ENCODE measurements at regions not wholly inside any gene's neighbourhood (a gene's known extent, or its start where the extent isn't known, plus 50 kb on each side); places are given as distances from the start of the nearest gene placed in this dataset.
A peak's percentile ranks its signal among the peaks of the same experiment; 100 is the strongest.
"Not testable (repeated sequence)": the region's sequence is repeated elsewhere in the genome, so short reads cannot be mapped to it uniquely, and the experiment has no call there.

DNA sequence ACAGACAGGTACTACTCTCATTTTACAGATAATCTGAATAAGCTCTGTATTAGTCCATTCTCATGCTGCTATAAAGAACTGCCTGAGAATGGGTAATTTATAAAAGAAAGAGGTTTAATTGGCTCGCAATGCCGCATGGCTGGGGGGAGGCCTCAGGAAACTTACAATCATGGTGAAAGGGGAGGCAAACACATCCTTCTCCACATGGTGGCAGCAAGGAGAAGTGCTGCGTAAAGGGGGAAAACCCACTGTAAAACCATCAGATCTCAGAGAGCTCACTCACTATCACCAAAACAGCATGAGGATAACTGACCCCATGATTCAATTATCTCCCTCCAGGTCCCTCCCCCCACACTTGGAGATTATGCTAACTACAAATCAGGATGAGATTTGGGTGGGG is 254.4 kb downstream of the KCNE4 start:
- no peak for DNase-seq

DNA sequence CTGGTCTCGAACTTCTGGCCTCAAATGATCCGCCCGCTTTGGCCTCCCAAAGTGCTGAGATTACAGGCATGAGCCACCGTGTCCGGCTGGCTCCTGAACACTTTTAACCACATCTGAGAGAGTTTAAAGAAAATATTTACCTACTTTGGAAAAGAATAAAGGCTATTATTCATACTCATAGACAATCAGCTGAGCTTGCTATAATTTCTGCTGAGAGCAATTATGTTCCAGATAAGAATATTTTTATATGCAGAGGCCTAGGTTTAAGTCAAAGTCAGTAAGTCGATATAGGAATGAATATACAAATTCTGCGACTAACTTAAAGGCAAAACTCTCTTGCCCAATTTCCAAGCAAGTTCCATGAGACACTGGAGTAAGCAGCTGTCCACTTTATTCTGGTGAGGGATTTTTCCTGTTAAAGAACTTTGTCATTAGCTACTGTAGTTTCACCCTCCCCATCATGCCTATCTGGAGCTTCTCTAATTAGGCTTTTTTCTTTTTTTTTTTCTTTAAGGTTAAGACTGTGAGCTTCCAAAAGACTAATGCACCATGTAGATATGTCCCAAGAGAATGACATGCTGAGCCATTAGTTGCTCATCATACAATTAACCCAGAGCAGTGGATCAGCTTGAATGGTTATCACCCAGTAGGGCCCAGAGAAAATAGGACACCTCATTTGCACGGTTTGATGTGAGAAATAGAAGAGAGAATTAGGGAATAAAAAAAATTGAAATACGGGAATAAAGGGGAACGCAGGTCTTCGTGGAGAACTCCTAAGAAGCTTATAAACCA is 260.1 kb downstream of the KCNE4 start:
- no peak for DNase-seq

DNA sequence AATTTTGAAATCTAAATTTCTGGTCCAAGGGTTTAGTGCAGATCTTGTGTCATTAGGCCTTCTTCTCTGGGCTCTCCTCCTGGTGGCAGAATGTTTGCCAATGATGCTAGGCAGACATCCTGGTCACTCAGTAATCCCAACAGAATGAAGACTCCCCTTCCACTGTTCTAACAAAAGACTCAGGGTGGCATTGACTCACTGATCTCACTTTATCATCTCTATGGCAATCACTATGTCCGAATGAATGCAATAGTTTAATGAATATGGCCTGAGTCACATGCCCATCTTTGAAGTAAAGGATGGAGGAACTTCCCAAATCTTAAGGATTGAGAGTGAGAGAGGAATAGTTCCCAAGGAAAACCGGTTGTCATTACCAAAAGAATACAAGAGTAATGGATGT is 261.1 kb downstream of the KCNE4 start:
- no peak for DNase-seq

DNA sequence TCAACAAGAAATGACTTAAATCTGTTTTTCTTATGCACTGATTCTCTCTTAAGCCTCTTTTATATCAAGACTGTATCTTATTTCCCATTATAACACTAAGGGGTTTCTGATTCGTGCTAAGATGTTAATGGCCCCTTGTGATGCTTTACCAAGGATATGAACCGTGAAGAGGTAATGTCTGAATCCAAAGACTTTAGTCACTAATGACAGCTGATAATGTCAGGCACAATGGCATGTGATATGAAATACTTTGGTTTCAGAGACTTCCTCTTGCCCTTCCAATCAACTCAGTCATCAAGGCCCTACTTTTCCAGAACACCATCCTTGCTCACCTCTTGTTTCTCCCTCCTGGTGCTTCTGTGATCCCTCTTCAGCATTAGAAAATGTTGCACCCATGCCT is 262.8 kb downstream of the KCNE4 start:
- DNase-seq = no peak

DNA sequence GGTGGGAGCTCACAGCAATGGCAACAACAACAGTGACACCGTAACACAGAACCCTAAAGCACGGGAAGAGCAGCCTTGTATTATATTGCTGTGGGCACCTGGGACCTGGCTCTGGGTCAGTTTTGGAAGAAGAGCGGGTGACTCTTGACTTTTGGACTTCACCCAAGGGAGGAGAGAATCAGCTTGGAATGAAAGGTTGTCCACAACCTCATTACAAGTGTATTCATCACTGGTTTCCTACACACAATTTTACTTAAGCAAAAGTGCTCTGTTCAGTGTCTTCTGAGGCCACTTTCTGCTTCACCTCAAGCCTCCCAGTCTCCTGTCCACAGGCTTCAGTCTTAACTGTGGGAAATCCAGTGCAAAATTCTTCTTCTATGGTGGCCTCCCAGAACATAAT is 263.8 kb downstream of the KCNE4 start:
- no peak for DNase-seq

DNA sequence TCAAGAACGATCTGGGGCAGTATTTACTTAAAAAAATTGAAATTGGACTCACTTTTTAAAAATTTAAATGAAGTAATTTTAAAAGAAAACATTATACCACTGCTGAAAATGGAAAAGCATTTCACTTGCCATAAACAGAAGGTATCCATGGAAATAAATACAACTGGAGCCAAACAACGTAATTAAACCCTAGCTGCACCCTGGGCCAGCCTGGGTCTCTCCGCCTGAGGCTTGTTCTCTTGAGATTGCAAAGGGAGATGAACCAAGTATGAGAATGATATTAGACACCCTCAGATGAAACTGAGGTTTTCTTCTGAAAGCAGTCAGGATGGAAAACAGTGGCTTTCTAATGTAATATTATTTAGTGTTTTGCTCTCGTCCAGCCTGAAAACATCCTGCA is 264.4 kb downstream of the KCNE4 start:
- DNase-seq = no peak

DNA sequence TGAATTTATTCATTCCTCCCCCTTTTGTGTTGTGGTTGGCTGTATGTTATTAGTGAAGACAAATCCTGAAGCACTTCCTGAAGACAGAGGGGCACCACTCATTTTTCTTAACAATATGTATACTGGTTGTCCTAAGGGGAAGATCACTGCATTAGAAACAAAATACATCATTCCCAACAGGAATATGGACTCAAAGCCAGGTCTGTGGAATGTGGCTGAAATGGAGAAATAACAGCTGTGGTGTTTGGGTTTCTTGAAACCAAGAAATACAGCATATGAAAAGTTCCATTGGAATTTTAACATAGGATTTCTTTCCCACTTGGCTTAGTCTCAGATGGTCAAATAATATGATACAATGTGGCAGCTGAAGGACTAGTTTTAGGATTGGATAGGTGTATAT is 267.6 kb downstream of the KCNE4 start:
- no peak for DNase-seq

DNA sequence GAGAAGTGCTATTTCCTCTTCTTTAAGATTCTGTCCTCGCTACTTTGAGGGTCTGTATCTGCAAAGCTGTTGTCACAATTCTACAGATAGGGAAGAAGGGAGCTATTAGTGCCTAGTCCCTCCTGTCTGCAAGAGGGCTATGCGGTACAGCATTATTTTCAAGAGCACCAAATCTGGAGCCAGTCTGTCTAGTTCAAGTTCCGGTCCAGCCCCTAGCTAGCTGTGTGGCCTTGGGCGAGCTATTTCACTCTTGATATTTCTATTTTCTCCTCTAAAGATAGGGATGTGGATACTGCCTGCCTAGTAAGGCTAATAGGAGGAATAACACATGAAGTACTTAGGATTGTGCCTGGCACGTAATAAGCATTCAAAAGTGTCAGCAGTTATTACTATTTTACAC is 272.4 kb downstream of the KCNE4 start:
- DNase-seq = no peak

DNA sequence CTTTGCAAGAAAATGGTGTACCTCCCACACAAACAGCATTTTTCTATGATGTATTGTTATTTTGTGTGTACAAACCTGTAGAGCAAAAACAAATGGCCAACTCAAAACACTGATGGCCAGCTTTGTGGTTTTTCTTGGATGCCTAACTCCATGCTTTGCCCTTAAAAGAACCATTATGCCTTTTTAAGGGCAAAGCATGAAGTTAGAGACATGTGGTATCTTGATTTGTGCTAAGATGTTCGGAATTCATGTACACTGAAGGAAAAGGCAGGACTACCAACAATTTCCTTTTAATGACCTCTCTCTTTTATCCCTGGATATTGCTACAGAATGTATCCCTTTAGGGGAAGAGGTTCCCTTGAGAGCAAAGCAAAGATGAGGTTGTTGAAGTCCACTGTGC is 273.6 kb downstream of the SCG2 start:
- no peak for DNase-seq

DNA sequence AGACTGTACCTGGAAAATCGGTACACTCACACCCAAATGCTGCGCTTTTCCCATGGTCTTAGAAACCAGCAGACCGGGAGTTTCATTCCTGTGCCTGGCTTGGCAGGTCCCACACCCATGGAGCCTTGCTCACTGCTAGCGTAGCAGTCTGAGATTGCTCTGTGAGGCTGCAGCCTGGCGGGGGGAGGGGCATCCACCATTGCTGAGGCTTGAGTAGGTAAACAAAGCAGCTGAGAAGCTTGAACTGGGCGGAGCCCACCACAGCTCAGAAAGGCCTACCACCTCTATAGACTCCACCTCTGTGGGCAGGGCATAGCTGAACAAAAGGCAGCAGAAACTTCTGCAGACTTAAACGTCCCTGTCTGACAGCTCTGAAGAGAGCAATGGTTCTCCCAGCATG is 271.4 kb downstream of the SCG2 start:
- DNase-seq = not testable (repeated sequence)

DNA sequence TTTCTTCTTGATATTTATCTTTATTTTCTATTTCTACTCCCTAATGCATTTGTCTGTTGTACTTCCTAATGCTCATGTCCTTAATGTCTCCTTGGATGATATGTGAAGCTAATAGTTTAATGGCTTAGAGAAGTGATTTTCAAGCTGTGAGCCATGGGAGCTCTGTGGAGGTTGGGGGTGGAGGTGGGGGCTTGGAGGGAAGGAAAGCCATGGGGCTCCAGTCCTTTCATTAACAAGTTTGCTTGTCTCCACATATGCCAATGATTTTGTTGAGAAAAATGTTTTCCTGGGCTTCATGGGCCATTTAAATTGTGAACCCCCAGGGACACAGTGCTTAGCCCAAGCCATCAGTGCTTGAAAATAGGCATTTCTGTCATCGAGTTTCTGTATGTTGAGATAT is 264.1 kb downstream of the SCG2 start:
- DNase-seq = no peak

DNA sequence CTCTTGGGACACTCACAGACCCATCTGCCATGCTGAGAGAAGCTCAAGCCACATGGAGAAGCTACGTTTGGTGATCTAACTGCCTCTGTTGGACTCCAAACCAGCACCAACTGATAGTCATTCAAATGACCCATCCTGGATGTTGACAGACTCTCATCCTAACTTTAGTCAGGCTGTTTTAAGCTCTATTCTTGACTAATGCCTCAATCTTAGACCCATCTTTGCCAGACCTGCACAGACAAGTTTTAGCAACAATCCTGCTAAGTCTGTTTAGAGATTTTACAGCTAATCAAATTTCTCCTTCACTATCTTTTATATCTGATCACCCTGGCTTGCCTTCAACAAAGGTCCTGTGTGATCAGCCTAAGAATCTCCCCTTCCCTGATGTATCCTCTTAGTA is 245.1 kb downstream of the SCG2 start:
- no peak for DNase-seq

DNA sequence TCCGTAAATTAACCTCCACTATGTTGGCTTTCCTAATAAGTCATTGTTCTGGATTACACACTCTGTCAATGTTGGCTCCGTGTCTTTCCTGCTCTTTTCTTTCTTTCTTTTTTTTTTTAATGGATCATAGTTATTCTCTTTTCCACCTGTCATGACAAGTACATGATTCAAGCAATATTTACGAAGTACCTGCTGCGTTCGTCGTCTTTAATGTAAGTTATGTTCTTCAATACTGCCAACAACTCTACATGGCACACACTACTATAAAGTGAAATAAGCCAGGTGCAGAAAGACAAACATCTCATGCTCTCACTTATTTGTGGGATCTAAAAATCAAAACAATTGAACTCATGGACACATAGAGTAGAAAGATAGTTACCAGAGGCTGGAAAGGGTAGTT is 239.1 kb downstream of the SCG2 start:
- peak; percentile 5 for DNase-seq

DNA sequence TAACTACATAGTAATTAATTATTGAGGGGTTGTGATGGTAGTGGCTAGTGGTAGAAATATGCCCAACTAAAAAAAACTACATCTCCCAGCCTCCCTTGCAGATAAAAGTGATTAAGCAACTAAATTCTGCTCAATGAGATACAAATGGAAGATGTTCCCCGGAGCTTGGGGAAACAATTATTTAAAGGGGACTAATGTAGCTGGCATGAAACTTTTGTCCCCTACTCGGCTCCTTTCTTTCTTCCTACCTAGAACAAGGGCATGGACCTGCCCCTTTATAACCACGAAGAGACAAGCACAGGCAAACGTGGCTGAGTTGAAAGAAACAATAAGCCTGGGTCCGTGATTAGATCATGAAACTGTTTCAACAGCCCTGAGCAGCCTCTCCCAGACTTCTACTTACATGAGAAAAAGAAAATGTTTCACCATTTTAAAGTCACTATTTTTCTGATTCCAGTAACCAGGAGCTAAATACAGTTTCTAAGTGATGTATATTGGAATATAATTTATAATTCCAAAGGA is 236.9 kb downstream of the SCG2 start:
- no peak for DNase-seq

DNA sequence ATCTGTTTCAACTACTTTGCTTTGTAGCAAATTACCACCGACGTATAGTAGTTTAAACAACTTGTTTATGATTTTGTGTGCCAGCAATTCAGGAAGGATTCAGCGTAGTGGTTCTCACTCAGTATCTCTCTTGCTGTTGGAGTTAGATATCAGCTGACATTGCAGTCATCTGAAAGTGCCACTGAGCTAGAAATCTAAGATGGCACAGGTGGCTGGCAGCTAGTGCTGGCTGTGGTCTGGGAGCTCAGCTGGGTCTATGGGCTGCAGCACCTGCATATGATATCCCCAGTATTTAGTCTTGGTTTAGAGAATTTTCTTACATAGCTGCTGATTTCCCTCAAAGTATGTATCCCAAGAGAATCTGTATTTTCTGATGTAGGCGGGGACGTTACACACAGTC is 235.6 kb downstream of the SCG2 start:
- DNase-seq = no peak

DNA sequence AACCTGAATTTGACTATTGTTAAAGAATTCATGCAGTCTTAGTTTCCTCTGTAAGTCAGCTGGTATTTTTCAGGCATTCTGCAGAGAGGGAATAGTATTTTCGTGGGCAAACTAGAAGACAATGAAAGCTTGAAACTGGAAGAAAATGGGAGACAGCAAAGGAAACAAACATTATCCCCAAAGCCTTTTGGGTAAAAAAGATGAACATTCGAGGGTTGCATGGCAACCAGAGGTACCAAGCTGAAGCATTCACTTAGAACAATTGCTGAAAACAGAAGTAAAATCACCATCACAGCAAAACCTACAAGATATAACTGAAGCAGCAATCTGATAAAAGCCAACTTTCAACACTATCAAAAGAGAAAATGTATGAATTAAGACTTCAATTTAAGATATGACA is 233.7 kb downstream of the SCG2 start:
- DNase-seq = no peak

DNA sequence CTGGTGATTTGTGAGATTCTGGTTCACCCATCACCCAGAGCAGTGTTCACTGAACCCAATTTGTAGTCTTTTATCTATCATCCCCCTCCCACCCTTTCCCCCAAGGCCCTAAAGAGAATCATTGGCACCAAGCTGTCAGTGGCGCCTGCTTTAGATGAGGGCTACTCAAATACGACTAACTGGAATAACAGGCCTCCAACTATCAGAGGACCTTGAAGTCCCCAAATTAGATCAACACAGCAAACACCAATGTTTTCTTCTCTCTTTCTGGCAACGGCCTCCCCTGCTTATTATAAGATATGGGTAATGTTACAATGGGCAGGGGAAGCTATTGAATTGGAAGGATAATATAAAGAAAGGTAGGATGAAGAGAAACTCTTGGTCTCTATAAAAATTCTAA is 232.3 kb downstream of the SCG2 start:
- no peak for DNase-seq

DNA sequence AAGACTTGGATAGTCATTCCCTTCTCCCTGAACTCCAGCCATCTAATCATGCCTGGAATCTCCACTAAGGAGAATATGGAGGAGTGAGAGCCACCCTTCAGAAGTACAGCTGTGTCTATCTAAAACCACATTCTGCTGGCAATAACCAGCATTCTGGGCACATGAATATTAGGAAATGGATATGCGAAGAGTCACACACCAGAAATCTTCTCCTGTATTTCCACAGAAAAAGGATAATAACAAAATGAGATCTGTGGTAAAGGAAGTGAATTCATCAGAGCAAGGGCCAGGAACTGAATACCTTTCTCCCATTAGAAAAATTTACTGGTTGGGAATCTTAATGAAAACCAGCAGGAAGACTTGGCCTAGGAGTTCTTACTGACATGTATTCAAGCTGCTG is 218.8 kb downstream of the SCG2 start:
- no peak for DNase-seq

DNA sequence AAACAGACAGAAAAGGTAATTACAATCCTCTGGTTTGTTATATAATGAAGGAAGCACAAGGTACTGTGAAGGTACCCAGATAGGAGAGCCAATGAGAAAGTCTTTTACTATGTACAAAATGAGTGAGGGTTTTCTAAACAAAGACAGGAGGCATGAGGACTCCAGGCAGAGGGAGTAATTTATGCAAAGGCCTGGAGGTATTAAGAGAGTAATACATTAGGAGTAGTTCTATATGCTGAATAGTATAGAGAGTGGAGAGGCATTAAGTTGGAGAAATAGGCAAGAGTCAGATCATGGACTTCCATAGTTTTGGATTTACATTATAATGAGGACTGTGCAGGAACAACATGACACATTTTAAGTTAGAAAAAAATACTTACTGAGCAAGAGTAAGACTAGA is 216.0 kb downstream of the SCG2 start:
- DNase-seq = no peak

DNA sequence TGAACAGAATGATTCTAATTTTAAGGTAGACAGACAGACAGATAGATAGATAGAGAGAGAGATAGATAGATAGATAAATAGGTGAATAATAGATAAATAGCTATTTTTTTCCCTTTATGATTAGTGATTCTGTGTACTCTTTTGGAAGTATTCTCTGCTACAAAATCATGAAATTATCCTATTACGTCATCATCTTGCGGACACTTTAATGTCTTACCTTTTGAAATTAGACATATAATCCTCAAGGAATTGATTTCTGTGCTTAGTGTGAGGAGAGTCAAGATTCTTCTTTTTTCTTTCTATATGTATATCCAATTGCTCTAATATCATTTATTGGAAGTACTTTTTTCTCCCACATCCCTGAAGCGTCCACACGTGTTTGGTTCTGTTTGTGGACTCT is 215.2 kb downstream of the SCG2 start:
- DNase-seq = no peak

DNA sequence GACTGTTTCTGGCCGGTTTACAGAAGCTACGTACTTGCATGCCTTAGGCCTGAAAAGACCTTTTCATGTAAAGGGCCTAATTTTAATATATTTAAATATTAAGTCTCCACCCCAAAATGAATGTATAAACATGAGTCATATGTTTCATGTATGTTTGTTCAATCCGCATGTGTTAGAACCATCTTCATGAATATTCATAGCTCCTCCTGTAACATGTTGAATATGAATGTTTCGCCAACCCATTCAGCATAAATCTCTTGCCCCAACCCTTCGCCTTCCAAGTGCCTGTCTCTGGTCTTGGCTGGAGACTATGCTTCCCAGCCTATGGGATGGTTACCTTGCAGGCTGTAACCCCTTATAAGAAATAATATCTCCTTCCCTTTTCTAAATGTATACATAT is 212.5 kb downstream of the SCG2 start:
- DNase-seq = no peak

DNA sequence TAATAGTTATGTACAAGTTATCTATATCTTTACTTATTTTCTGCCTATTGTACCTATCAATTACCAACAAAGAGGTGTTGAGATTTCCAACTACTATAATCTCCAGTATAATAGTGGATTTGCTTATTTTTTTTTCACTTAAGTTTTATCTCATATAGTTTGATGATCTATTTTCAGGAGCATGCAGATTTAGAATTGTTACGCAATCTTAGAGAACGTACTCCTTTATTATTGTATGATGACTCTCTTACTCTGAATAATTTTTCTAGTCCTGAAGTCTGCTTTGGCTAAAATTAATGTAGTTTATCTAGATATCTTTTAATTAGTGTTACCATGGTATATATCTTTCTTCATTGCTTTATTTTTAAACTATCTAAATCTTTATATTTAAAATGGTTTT is 205.2 kb downstream of the SCG2 start:
- no peak for DNase-seq

DNA sequence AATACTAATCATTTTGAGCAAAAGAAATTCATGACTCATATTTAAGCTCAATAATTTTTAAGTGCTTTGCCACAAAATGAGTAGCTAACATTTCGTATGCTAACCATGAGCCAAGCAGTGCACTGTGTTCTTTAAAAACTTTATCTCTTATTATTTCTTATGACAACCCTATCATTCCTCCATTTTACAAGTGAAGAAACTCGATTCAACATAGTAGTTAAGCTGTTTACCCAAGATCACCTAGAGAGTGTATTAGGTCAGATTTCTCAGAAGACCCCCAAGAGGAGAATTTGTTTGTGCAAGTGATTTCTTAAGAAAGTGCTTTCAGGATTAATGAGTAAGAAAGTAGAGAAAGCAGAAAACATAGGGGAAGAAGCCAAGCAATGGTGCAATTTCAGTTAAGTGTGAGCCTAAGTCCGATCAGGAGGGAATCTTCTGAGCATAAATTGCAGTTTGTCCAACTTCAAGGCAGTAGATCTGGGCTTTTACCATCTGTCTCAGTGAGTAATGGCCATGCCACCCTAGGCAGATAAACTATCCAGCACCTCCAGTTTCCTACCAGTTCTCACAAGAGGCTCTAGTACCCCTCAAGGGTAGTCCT is 202.7 kb downstream of the SCG2 start:
- DNase-seq = no peak

DNA sequence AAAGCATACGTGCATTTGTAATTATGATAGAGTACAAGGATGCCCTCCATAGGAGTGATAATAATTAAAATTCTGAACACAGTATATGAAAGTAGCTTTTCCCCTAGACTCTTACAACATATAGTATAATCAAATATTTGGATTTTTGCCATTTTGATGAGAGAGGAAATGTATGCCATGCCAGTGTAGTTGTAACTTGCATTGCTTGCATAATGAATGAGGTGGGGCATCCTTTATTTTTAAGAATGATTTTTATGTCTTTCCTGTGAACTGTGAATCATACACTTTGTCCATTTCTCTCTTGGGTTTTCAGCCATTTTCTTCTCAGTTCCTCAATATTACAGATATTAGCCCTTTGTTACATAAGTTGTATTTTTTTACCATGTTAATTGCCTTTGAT is 197.5 kb downstream of the SCG2 start:
- no peak for DNase-seq

DNA sequence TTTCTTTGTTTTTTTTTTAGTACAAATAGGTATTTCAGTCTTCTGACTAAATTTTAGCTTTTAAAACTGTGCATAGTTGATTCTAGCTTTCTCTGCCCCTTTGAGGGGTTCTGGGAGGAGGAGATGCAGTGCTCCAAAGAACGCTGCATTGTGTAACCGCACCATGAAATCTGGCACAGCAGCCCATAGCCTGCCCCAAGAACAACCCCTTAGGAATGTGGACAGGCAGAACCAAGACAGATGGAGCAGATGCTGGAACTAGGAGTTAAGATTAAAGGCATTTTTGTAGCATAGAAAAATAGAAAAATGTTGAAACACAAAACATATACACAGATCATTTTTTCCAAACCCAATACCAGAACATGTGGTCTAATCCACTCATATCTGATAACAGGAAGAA is 187.5 kb downstream of the SCG2 start:
- DNase-seq = no peak
